ENCODE measurements at regions not wholly inside any gene's neighbourhood (a gene's known extent, or its start where the extent isn't known, plus 50 kb on each side); places are given as distances from the start of the nearest gene placed in this dataset.
A peak's percentile ranks its signal among the peaks of the same experiment; 100 is the strongest.

GRCh38 chr1:234958066-234958705 is 170.5 kb downstream of the TOMM20 start (continued):
- peak; percentile 25; the same call in 1 of the 2 replicates for TF ChIP-seq ETV1 (tag; conservative IDR thresholded peaks at IDR 0.05; ENCODE audit: low read depth)
- TF ChIP-seq SUPT5H (IDR thresholded peaks at IDR 0.05) = no peak
- TF ChIP-seq BCL6 (CRISPR knock-in tag; IDR thresholded peaks at IDR 0.05) = no peak
- no peak for TF ChIP-seq ZNF785 (CRISPR knock-in tag; IDR thresholded peaks at IDR 0.05)
- TF ChIP-seq TFE3 (CRISPR knock-in tag; IDR thresholded peaks at IDR 0.05) = no peak
- peak; percentile 97 for TF ChIP-seq ADNP (tag; IDR thresholded peaks at IDR 0.05)
- TF ChIP-seq AFF4 (CRISPR knock-in tag; IDR thresholded peaks at IDR 0.05) = no peak
- TF ChIP-seq ZNF766 (CRISPR knock-in tag; conservative IDR thresholded peaks at IDR 0.05) = no peak
- no peak for TF ChIP-seq SREBF2 (CRISPR knock-in tag; IDR thresholded peaks at IDR 0.05)
- no peak for TF ChIP-seq MBD1 (CRISPR knock-in tag; IDR thresholded peaks at IDR 0.05)
- TF ChIP-seq KDM1A (IDR thresholded peaks at IDR 0.05) = peak; percentile 83 to 92
- no peak for TF ChIP-seq TRIM25 (IDR thresholded peaks at IDR 0.05; ENCODE audit: borderline replicate concordance)
- no peak for TF ChIP-seq E2F1 (CRISPR knock-in tag; IDR thresholded peaks at IDR 0.05)
- no peak for TF ChIP-seq YY1 (IDR thresholded peaks at IDR 0.05; ENCODE audit: borderline replicate concordance in 1 of 3, control insufficient read depth in 1 of 3, extremely low read depth in 1 of 3, insufficient read depth in 3 of 3, insufficient read length in 1 of 3, insufficient replicate concordance in 2 of 3, low read depth in 1 of 3, low read length in 2 of 3)
- TF ChIP-seq SMAD3 (CRISPR knock-in tag; conservative IDR thresholded peaks at IDR 0.05) = no peak
- no peak for TF ChIP-seq POLR3G (IDR thresholded peaks at IDR 0.05; ENCODE audit: extremely low read depth, insufficient read length, insufficient replicate concordance)
- peak; percentile 33; the same call in 1 of the 2 replicates for TF ChIP-seq ESRRA (IDR thresholded peaks at IDR 0.05; ENCODE audit: borderline replicate concordance, low read depth)
- no peak for TF ChIP-seq ELF4 (CRISPR knock-in tag; IDR thresholded peaks at IDR 0.05)

All from K562 (cell line).